ENCODE measurements at regions not wholly inside any gene's neighbourhood (a gene's known extent, or its start where the extent isn't known, plus 50 kb on each side); places are given as distances from the start of the nearest gene placed in this dataset.
"Not testable (repeated sequence)": the region's sequence is repeated elsewhere in the genome, so short reads cannot be mapped to it uniquely, and the experiment has no call there.

DNA sequence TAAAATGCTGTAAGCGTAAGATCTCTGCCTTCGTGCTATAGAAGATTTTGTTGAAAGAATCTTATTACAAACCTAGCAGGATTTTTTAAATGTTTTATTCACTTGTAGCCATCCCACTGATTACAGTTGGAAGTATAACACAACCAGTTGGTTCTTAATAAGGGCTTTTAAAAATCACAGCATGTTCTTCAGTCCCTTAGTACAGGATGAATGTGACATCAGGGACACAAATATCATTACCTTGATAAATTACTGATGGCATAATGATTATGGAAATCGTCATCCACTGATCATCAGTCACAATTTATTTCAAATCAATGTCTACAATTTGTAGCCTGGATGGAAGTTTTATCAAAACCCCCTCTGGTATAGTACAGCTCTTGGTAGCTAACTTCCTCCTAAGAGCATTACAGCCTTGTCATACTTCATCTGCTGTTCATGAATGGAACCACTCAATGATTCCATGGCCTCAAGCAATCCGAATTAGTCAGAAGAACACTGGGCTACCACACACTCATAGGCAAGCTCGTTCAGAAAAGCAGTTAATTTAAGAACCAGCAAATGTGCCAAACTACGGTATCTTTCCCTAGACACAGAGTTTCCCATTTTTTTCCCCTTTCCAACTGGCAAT lies 389.2 kb upstream of the TENM3 start:
- FAIRE-seq = no peak
- TF ChIP-seq POLR2AphosphoS5 (IDR thresholded peaks at IDR 0.05; ENCODE audit: low read depth, low read length) = no peak
- TF ChIP-seq POLR2A (IDR thresholded peaks at IDR 0.05; ENCODE audit: low read depth, low read length) = no peak
- TF ChIP-seq TAF1 (IDR thresholded peaks at IDR 0.05; ENCODE audit: borderline replicate concordance, low read depth, low read length) = no peak
- no peak for DNase-seq (ENCODE audit: insufficient read length)

GRCh38 chr4:181855307-181855706 lies 387.9 kb upstream of the TENM3 start:
- FAIRE-seq (no peak), DNase-seq (ENCODE audit: insufficient read length) (no peak)
- TF ChIP-seq TAF1 (IDR thresholded peaks at IDR 0.05; ENCODE audit: borderline replicate concordance, low read depth, low read length) (no peak), POLR2A (IDR thresholded peaks at IDR 0.05; ENCODE audit: low read depth, low read length) (no peak), POLR2AphosphoS5 (IDR thresholded peaks at IDR 0.05; ENCODE audit: low read depth, low read length) (no peak)

DNA sequence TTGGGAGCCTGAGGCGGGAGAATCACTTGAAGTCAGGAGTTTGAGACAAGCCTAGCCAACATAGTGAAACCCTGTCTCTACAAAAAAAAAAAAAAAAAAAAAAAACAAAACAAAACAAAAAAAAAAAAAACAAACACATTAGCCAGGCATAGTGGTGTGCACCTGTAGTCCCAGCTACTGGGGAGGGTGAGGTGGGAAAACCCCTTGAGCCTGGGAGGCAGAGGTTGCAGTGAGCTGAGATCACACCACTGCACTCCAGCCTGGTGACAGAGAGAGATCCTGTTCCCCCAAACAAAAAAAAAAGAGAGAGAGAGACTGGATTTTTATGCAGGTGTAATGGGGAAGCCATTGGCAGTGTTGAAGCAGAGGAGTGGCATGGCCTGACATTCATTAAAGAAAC lies 385.7 kb upstream of the TENM3 start:
- not testable (repeated sequence) for FAIRE-seq; DNase-seq (ENCODE audit: insufficient read length)

DNA sequence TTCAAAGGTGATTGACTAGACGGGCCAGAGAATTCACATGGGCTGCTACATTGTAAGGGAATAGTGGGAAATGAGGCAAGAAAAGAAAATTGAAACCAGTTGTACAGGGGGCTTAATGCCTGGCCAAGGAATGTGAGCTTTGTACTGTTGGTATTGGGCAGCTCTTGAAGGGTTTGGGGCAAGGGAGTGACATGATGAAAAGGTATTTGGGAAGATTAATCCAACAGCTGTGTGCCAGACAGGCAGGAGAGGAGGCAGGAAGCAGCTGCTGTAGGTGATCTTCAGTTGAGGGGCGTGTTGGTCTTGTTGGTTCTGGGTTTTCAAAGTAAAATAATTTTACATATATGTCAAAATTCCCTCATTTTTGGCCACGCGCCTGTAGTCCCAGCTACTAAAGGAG lies 384.5 kb upstream of the TENM3 start:
- TF ChIP-seq TAF1 (IDR thresholded peaks at IDR 0.05; ENCODE audit: borderline replicate concordance, low read depth, low read length) = no peak
- TF ChIP-seq POLR2A (IDR thresholded peaks at IDR 0.05; ENCODE audit: low read depth, low read length) = no peak
- no peak for TF ChIP-seq POLR2AphosphoS5 (IDR thresholded peaks at IDR 0.05; ENCODE audit: low read depth, low read length)
- DNase-seq (ENCODE audit: insufficient read length) = no peak
- FAIRE-seq = no peak

DNA sequence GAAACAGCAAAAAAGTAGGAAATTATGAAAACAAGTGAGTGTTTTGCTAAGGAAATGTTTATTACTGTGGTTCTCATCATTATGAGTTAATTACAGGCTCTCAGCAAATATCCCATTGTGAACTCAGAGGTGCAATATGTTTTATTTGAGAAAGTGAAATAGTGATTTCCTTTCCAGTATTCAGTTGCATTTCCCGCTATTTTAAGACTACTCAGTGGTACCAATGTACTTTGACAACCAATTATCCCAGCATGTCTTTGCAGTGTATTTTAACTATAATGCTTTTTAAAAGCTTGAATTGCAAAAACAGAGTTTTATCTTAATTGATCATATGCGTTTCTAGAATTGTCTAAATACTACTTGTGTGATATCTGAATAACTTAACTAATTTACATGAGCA lies 383.8 kb upstream of the TENM3 start:
- TF ChIP-seq TAF1 (IDR thresholded peaks at IDR 0.05; ENCODE audit: borderline replicate concordance, low read depth, low read length) (no peak), POLR2AphosphoS5 (IDR thresholded peaks at IDR 0.05; ENCODE audit: low read depth, low read length) (no peak), POLR2A (IDR thresholded peaks at IDR 0.05; ENCODE audit: low read depth, low read length) (no peak)

GRCh38 chr4:181860157-181860556 lies 383.0 kb upstream of the TENM3 start:
- DNase-seq (ENCODE audit: insufficient read length) (no peak), FAIRE-seq (no peak)
- TF ChIP-seq POLR2AphosphoS5 (IDR thresholded peaks at IDR 0.05; ENCODE audit: low read depth, low read length) (no peak), TAF1 (IDR thresholded peaks at IDR 0.05; ENCODE audit: borderline replicate concordance, low read depth, low read length) (no peak), POLR2A (IDR thresholded peaks at IDR 0.05; ENCODE audit: low read depth, low read length) (no peak)

More for the DNA sequence above, 383.8 kb upstream of the TENM3 start:
- FAIRE-seq = no peak
- DNase-seq (ENCODE audit: insufficient read length) = no peak

DNA sequence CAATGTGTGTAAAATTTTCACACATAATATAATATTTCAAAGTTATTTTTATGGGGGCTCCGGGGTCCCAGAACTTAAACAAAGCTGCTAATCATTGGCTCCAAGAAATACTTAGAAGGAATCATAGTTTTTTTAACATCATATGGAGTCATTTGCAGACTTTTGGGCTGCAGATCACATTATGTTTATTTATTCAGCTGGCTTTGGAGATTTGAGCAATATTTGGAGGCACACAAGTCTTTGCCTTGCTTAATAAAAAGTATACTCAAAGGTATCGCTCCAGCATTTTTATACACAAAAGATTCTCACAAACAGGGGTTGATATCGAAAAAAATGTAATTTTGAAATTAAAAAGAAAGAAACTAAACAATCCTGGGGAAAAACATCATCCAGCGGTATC lies 382.5 kb upstream of the TENM3 start:
- no peak for FAIRE-seq
- no peak for DNase-seq (ENCODE audit: insufficient read length)
- TF ChIP-seq POLR2AphosphoS5 (IDR thresholded peaks at IDR 0.05; ENCODE audit: low read depth, low read length) (no peak), TAF1 (IDR thresholded peaks at IDR 0.05; ENCODE audit: borderline replicate concordance, low read depth, low read length) (no peak), POLR2A (IDR thresholded peaks at IDR 0.05; ENCODE audit: low read depth, low read length) (no peak)

GRCh38 chr4:181863856-181864255 lies 379.3 kb upstream of the TENM3 start:
- no peak for TF ChIP-seq POLR2AphosphoS5 (IDR thresholded peaks at IDR 0.05; ENCODE audit: low read depth, low read length)
- no peak for TF ChIP-seq POLR2A (IDR thresholded peaks at IDR 0.05; ENCODE audit: low read depth, low read length)
- TF ChIP-seq TAF1 (IDR thresholded peaks at IDR 0.05; ENCODE audit: borderline replicate concordance, low read depth, low read length) = no peak
- FAIRE-seq (no peak), DNase-seq (ENCODE audit: insufficient read length) (no peak)

DNA sequence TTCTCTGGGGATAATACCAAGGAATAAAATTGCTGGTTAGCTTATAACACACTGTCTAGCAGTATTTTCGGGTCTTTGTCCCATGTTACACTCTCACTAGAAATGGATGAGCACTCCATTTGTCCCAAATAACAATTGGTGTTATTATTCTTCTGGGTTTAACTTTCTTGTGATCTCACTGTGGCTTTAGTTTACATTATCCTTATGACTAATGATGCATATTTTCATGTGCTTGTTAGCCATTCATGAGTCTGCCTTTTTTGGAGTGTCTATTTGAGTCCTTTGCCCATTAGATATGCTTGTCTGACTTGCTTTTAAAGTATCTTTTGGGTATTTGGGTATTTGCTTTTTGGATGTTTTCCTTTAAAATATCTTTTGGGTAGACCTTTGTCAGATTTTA lies 372.9 kb upstream of the TENM3 start:
- FAIRE-seq (no peak), DNase-seq (ENCODE audit: insufficient read length) (no peak)
- no peak for TF ChIP-seq POLR2AphosphoS5 (IDR thresholded peaks at IDR 0.05; ENCODE audit: low read depth, low read length)
- TF ChIP-seq POLR2A (IDR thresholded peaks at IDR 0.05; ENCODE audit: low read depth, low read length) = no peak
- TF ChIP-seq TAF1 (IDR thresholded peaks at IDR 0.05; ENCODE audit: borderline replicate concordance, low read depth, low read length) = no peak

GRCh38 chr4:181874602-181875001 lies 368.6 kb upstream of the TENM3 start:
- DNase-seq (ENCODE audit: insufficient read length) = no peak
- FAIRE-seq = no peak
- no peak for TF ChIP-seq TAF1 (IDR thresholded peaks at IDR 0.05; ENCODE audit: borderline replicate concordance, low read depth, low read length)
- no peak for TF ChIP-seq POLR2A (IDR thresholded peaks at IDR 0.05; ENCODE audit: low read depth, low read length)
- TF ChIP-seq POLR2AphosphoS5 (IDR thresholded peaks at IDR 0.05; ENCODE audit: low read depth, low read length) = no peak

DNA sequence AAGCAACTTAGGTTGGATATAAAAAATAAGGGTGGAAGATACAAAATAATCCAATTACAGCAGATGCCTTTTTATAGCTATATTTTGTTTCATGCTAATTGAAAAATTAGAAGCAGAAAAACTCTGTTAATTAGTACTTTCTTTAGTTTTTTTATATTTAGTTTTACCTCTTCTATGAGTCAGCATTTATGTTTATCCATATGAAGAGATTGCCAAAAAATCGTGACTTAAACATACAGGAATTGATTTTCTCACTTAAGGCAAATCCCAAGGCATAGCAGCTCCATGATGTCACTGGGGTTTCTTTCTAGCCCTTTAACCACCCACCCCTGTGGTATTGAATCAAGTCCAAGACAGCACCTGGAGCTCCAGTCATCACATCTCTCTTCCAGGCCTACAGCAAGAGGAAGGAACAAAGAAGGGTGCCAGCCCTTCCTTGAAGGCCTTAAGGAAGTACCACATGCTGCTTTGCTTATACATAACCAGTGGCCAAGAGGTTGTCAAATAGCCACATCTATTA lies 365.8 kb upstream of the TENM3 start:
- no peak for FAIRE-seq
- no peak for TF ChIP-seq TAF1 (IDR thresholded peaks at IDR 0.05; ENCODE audit: borderline replicate concordance, low read depth, low read length)
- no peak for TF ChIP-seq POLR2A (IDR thresholded peaks at IDR 0.05; ENCODE audit: low read depth, low read length)
- no peak for TF ChIP-seq POLR2AphosphoS5 (IDR thresholded peaks at IDR 0.05; ENCODE audit: low read depth, low read length)
- DNase-seq (ENCODE audit: insufficient read length) = no peak

- TF ChIP-seq POLR2AphosphoS5 (IDR thresholded peaks at IDR 0.05; ENCODE audit: low read depth, low read length) (no peak), POLR2A (IDR thresholded peaks at IDR 0.05; ENCODE audit: low read depth, low read length) (no peak), TAF1 (IDR thresholded peaks at IDR 0.05; ENCODE audit: borderline replicate concordance, low read depth, low read length) (no peak)
- FAIRE-seq = no peak
- no peak for DNase-seq (ENCODE audit: insufficient read length)
These were observed 353.2 kb upstream of the TENM3 start for GRCh38 chr4:181890031-181890430.
